Pancreas (tissue), 10 donors: ENCODE measurements at regions not wholly inside any gene's neighbourhood (a gene's known extent, or its start where the extent isn't known, plus 50 kb on each side); places are given as distances from the start of the nearest gene placed in this dataset.

Experiments
- ATAC-seq, 4 donors: fragments of 200-7000 bp; cut with Tn5 transposase; one replicate each; pipeline versions ENCODE4 v1.8.0 to v1.9.1; 2020; ENCODE audit warnings: mild to moderate bottlenecking in 4 of 4, moderate library complexity in 4 of 4
- DNase-seq, 6 donors: peaks; one replicate each; pipeline ENCODE4 v3.0.0-alpha.2; 2020
- FAIRE-seq: peaks from 2 replicates; lab custom pipeline; 2012; peaks lifted over from hg19 to GRCh38; lab: Jason Lieb, UNC
- H3K27ac ChIP-seq, 4 donors: fragments of 200-600 bp; sonication (generic); 1 replicate in 3 of 4; 2 replicates in 1 of 4; pipeline versions ENCODE4 v1.5.0 to v1.8.0; 2020
- H3K27me3 ChIP-seq, 4 donors: fragments of 200-600 bp; one replicate each; pipeline ENCODE4 v1.8.0; 2021
- H3K36me3 ChIP-seq, 3 donors: fragments of 200-600 bp; sonication (generic) in 1 of 3; one replicate each; pipeline versions ENCODE4 v1.5.0 to v1.8.0; 2020 to 2021
- H3K4me1 ChIP-seq, 3 donors: fragments of 200-600 bp; one replicate each; pipeline ENCODE4 v1.8.0; 2021
- H3K4me3 ChIP-seq, 4 donors: fragments of 200-600 bp; sonication (generic) in 2 of 4; one replicate each; pipeline versions ENCODE4 v1.5.0 to v1.8.0; 2020 to 2021
- H3K9me3 ChIP-seq, 4 donors: fragments of 200-600 bp; one replicate each; pipeline ENCODE4 v1.8.0; 2021
- CTCF ChIP-seq, 4 donors: fragments of 200-600 bp; sonication (generic) in 3 of 4; IDR thresholded peaks; one replicate each; pipeline versions ENCODE4 v1.5.0 to v1.8.0; 2021; ENCODE audit warnings: antibody characterized with exemption in 4 of 4
- whole genome bisulfite sequencing, 2 donors: extraction: QIAGEN DNeasy Blood & Tissue Kit; methylation state at CpG; one replicate each; pipeline ENCODE4 v1.1.7; 2013; 5-methylcytosine and 5-hydroxymethylcytosine counted together
- intact Hi-C, 3 donors: fragments of 100-400 bp; cut with DNase I; formaldehyde crosslinking; loops; one replicate each; pipeline versions ENCODE4 v1.11.1 to v1.14.2; 2022
- donor health status: healthy with polysubstance abuse.
- donor health status: DM: no; HTN: no; CAD: no; lungs with moderate emphysema.
- donor health status: DM: no; HTN: no; CAD: no.
- donor health status: control.
- donor health status: control.
- donor health status: Bipolar disorder and iron deficiency.
- donor health status: DM: yes; HTN: yes; CAD: no.
- donor health status: DM: no; HTN: no; CAD: no.
- donor health status: DM: no; HTN: no; CAD: no.
- donor health status: DM: yes; HTN: yes; CAD: no.

DNA sequence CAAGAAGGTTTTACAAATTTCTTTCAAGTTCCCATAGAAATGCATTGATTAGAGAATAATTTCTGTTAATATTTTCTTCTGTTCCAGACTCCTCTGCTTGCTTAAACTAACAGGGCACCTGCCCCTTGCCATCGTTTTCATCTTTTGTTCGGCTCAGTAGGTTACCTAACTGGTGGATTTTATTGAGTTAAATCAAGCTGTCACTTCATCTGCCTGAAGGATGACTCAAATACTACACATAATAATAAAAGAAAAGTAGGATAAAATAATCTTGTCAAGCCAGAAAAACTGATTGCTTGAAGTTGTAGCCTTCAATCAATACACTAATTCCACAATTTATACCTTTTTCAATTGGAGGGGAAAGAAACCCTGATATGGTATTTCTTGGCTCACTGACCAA lies 234.0 kb downstream of the NR4A2 start:
- no peak overlapping the region for H3K4me3 ChIP-seq
- H3K36me3 ChIP-seq, result no peaks in the 10 kb centered on the region
- no peak for TF ChIP-seq CTCF (IDR thresholded peaks at IDR 0.05)
- FAIRE-seq (no peak), DNase-seq (no peak), ATAC-seq (no peak)
- intact Hi-C loops, result no loop called here
- H3K9me3 ChIP-seq, result no peaks in the 10 kb centered on the region
- peaks cover 0 to 6% (median 0%) of the 10 kb centered on the region in 3 donors for H3K4me1 ChIP-seq
- 46 to 60% methylated on average over 2 of the region's 2 CpGs for WGBS, 2 donors
- H3K27me3 ChIP-seq, result no peaks in the 10 kb centered on the region
- H3K27ac ChIP-seq, result no peak overlapping the region

DNA sequence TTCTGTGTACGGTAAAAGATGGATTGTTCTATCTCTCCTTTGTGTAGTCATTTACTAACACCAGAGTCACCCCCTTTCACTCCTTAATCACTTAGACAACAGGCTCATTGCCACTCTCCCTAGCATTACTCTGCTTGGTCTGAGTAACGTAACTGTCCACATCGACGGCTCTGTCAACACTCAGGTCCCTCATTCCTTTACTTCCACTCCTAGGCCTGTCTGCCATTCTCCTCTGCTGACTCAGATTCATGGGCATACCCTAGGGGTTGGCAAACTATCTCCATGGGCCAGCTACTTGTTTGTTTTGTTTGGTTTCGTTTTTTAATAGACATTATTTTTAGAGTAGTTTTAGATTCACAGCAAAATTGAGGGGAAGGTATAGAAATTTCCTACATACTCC lies 243.9 kb downstream of the NR4A2 start:
- FAIRE-seq (no peak), DNase-seq (no peak), ATAC-seq (no peak)
- Histone ChIP-seq H3K4me3 (no peak overlapping the region), H3K4me1 (no peaks in the 10 kb centered on the region), H3K36me3 (no peaks in the 10 kb centered on the region), H3K27me3 (no peaks in the 10 kb centered on the region), H3K27ac (no peak overlapping the region), H3K9me3 (no peaks in the 10 kb centered on the region)
- intact Hi-C loops, result no loop called here
- WGBS, 2 donors, result 61 to 75% methylated on average over 5 of the region's 5 CpGs
- TF ChIP-seq CTCF (IDR thresholded peaks at IDR 0.05), result no peak

DNA sequence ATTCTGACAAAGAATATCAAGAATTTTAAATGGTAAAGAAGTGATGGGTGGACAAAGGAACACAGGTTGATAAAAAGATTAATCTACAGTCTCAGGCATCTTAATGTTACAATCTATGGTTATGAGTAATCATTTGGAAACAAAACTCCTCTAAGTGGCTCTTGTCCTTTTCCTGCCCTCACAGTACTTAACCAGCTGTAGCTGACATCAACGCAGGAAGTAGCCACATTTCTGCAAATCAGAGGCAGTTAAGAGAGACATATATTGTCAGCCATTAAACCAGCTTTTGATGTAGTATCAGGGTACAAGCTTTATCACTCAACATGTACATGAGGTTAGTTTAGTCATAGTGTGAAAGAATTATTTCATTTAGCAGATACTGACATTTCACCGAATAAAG lies 244.6 kb downstream of the NR4A2 start:
- Histone ChIP-seq H3K36me3 (no peaks in the 10 kb centered on the region), H3K4me3 (no peak overlapping the region), H3K9me3 (no peaks in the 10 kb centered on the region), H3K27me3 (no peaks in the 10 kb centered on the region), H3K4me1 (no peaks in the 10 kb centered on the region), H3K27ac (no peak overlapping the region)
- no peak for TF ChIP-seq CTCF (IDR thresholded peaks at IDR 0.05)
- intact Hi-C loops, result no loop called here
- FAIRE-seq, result no peak
- no peak for ATAC-seq
- WGBS, 2 donors, result 59 to 70% methylated on average over 2 of the region's 2 CpGs
- DNase-seq, result no peak

DNA sequence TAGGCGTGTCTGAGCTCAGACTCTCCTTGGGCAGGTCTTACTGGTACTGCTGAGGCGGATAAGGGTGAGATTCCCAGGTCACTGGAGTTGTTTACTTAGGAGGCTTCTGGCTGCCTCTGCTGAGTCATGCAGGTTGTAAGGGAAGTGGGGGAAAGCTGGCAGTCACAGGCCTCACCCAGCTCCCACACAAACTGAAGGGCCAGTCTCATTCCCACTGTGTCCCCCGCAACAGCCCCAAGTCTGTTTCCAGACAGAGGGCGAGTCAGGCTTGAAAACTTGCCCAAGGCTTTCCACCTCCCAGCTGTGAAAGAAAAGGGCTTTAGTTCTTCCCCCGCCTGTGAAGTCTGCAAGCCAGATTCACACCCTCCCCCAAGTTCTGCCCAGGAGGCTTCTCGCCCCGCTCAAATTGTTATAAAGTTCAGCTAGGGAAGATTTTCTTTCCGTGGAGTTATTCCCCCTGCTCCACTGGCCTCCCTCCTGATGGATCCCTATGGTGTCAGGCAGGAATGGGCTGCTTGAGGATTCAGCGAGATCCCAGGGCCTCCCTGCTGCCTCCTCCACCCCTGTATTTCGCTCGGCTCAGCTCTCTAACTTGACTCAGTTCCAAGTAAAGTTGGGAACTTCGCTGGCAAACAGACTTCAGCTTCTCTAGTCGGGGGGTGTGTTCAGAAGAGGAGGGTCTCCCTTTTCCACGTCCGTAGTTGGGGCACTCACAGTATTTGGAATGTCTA lies 248.6 kb downstream of the NR4A2 start:
- WGBS, 2 donors, result 76 to 84% methylated on average over 15 of the region's 15 CpGs
- Histone ChIP-seq H3K4me3 (no peak overlapping the region), H3K4me1 (no peaks in the 10 kb centered on the region), H3K9me3 (no peaks in the 10 kb centered on the region), H3K27me3 (no peaks in the 10 kb centered on the region), H3K36me3 (no peaks in the 10 kb centered on the region), H3K27ac (no peak overlapping the region)
- intact Hi-C loops, result no loop called here
- no peak for TF ChIP-seq CTCF (IDR thresholded peaks at IDR 0.05)
- no peak for ATAC-seq
- FAIRE-seq, result no peak
- DNase-seq, result peak in 1 of 6 donors; percentile 5

GRCh38 chr2:156079845-156080244 lies 252.7 kb downstream of the NR4A2 start:
- no peak for TF ChIP-seq CTCF (IDR thresholded peaks at IDR 0.05)
- Histone ChIP-seq H3K36me3 (no peaks in the 10 kb centered on the region), H3K27ac (no peak overlapping the region), H3K27me3 (no peaks in the 10 kb centered on the region), H3K4me1 (no peaks in the 10 kb centered on the region), H3K4me3 (no peak overlapping the region), H3K9me3 (no peaks in the 10 kb centered on the region)
- FAIRE-seq (no peak), ATAC-seq (no peak), DNase-seq (no peak)
- intact Hi-C loops, result no loop called here
- 74 to 86% methylated on average over 2 of the region's 2 CpGs for WGBS, 2 donors
